DMS53 treated with DMSO at 0.1 percent for 48 hours (cell line): ENCODE measurements at regions not wholly inside any gene's neighbourhood (a gene's known extent, or its start where the extent isn't known, plus 50 kb on each side); places are given as distances from the start of the nearest gene placed in this dataset.
"Not testable (repeated sequence)": the region's sequence is repeated elsewhere in the genome, so short reads cannot be mapped to it uniquely, and the experiment has no call there.

Experiments
- DNase-seq: peaks from one replicate; lab custom pipeline; 2025; ENCODE audit not compliant: unreplicated experiment; lab: John Stamatoyannopoulos, UW

DNA sequence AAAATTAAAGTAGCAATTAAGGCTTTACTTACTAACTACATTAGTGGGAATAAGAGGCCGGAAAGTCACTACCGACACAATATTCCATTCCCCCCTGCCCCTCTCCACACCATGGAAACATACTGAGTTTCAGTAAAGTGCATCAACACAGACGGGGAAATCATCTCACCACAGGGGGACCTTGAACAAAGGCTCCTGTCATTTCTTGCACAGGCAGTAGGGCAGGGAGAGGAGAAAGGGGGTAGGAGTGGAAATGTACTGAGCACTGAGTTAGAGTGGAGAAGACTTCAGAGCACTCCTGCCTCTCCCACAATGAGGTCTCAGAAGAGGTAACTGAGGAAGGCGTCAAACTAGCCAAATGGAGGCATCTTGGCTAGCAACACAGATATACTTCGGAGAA lies 1426.9 kb upstream of the EYS start:
- no peak for DNase-seq

DNA sequence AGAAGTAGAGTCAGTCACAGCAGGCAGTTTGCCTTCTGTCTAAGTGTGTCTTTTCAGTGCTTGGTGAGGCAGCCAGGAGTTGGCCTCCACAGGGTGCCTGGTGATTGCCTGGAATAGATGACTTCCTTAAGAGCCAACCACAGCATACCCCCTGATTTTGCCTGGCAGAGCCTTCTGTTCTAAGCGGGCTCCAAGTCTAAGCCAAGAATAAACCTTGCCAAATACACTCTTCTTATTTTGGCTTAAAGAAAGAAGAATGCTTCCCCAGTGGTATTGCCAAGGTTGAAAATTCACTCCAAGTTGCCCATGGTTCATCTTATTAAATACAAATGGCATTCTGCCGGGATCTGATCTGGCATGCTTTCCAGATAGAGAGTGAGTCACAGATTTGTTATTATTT lies 1424.8 kb upstream of the EYS start:
- no peak for DNase-seq

- DNase-seq = no peak
These were observed 1422.8 kb upstream of the EYS start for GRCh38 chr6:67129780-67130179.

DNA sequence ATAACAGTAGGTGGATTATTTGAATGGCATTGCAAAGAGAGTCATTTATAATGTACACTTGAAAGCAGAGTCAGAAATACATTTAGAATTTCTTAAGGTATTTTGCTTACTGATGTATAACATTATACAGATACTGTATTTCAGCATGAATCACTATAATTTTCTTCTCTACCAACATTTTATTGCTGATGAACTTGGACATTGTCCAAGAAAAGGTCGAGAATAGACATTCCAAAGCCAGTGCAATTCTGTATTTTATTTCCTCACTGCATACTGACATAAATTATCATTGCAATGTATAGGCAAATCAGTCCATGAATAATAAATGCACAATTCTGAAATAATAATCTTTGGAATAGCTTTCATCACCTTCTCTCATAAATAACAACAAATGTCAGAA lies 1420.0 kb upstream of the EYS start:
- no peak for DNase-seq

- DNase-seq = no peak
These were observed 1414.1 kb upstream of the EYS start for GRCh38 chr6:67121115-67121514.

DNA sequence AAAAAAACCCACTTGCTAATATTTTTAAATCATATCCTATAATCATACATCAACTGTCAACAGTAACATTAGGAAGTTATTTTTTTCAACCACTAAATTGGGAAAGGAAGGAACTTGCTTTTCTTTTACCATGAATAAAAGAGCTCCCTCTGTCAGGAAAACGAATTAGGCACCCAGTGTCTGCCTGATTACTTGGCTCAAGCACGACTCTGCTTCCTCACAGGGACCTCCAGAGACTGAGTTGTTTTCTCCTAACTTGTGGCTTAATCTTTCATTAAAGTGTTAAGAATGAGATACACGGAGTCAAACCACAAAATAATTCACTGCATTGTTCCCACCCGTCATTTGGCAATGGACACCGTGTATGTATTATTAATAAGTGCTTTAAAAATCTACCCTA lies 1405.1 kb upstream of the EYS start:
- DNase-seq = no peak

- DNase-seq = no peak
These were observed 1395.7 kb upstream of the EYS start for GRCh38 chr6:67102743-67103142.

- not testable (repeated sequence) for DNase-seq
These were observed 1388.7 kb upstream of the EYS start for GRCh38 chr6:67095618-67096226.

DNA sequence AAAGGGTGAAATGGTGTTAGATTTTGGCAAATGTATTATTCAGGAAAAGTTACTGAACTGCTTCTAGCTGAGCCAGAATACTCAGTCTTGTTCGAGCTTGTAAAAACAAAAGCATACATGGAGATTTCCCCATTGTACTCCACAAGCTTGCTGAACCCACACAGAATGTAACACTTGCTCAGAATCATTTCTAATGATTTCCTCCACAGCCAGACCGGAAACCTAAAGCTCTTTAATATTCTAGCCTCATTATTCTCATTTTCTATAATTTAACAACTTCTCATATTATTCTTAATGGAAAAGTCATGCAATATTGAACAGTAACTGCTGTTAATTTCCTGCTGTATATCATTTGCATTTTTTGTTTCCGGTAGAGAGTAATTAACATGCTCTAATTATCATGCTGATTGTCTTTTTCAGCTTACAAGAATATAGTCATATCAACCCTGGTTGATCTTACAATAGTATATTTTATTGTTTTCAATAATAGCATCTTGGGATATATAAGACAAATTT lies 1387.5 kb upstream of the EYS start:
- no peak for DNase-seq

- DNase-seq = no peak
These were observed 1366.9 kb upstream of the EYS start for GRCh38 chr6:67073938-67074337.

- no peak for DNase-seq
These were observed 1361.8 kb upstream of the EYS start for GRCh38 chr6:67068781-67069180.

DNA sequence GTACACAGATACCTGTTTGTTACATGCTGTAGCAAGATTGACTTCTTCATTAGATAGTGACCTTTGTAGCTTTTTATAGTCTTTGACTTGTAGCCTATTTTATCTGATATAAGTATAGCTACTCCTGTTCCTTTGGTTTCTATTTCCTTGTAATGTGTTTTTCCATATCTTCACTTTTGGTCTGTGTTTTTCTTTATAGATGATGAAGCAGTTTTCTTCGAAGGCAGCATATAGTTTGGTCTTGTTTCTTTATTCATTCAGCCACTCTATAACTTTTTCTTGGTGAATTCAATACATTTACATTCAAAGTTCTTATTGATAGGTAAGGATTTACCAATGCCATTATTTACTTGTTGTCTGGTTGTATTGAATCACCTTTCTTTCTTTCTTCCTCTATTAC lies 1357.3 kb upstream of the EYS start:
- no peak for DNase-seq

GRCh38 chr6:67047996-67048395 lies 1341.0 kb upstream of the EYS start:
- DNase-seq = no peak

- DNase-seq = no peak
These were observed 1338.0 kb upstream of the EYS start for GRCh38 chr6:67045076-67045475.

DNA sequence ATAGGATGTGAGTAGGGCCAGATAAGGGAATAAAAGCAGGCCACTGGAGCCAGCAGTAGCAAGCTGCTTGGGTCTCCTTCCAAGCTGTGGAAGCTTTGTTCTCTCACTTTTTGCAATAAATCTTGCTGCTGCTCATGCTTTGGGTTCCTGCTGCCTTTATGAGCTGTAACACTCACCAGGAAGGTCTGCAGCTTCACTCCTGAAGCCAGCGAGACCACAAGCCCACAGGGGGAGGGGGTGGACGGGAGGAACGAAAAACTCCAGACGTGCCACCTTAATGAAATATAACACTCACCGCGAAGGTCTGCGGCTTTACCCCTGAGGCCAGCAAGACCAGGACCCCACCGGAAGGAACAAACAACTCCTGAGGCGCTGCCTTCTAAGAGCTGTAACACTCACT lies 1324.4 kb upstream of the EYS start:
- no peak for DNase-seq

GRCh38 chr6:67030861-67031260 lies 1323.8 kb upstream of the EYS start:
- DNase-seq = no peak

- no peak for DNase-seq
These were observed 1310.0 kb upstream of the EYS start for GRCh38 chr6:67016921-67017460.

DNA sequence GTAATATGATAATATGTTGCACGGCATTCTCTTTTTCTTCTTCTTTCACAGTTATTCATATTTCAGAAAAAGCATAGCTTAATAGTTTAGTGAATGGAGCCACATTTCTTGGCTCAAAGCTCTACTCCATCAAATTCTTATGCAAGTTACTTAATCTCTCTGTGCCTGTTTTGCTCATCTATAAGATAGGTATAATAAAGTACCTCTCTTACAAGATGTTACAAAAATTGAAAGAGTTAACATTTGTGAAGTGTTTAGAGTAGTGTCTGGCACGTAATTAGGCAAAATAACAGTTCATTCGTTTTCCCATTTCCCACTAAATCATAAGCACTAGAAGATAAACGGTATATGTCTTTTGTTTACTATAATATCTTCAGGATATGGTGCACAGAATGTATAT lies 1304.4 kb upstream of the EYS start:
- no peak for DNase-seq

DNA sequence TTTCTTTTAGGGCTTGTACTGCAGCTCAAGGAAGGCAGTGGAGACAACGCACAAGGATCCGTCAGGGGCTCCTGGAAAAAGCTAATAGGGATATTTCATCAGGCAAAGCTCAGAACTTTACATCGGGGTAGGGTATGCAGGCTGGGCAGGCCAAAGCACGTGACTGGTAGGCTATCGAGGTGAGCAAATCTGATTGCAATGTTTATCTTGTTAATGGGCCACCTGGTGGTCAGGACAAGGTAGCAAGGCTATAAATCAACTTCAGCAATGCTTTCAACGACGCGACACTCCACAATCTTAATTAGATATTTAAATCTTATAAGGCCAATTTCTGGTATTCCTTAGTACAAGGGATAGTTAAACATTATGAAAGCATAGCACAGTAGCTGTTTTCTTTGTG lies 1302.8 kb upstream of the EYS start:
- DNase-seq = no peak

GRCh38 chr6:67003844-67004243 lies 1296.8 kb upstream of the EYS start:
- no peak for DNase-seq

DNA sequence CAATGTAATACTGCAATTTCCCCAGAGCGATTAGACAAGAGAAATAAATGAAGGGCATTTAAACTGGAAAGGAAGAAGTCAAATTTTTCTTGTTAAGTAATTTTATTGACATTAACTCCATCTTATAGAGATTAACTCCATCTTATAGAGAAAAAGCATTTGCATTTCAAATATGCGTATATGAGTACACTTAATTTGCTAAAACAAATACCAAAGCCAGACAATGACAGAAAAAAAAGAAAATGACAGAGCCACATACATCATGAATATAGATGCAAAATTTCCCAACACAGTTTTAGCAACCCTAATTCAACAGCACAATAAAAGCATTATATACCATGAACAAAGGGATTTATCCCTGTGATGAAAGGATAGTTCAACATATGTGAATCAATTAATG lies 1293.1 kb upstream of the EYS start:
- no peak for DNase-seq

- not testable (repeated sequence) for DNase-seq
These were observed 1290.6 kb upstream of the EYS start for GRCh38 chr6:66997579-66997978.

DNA sequence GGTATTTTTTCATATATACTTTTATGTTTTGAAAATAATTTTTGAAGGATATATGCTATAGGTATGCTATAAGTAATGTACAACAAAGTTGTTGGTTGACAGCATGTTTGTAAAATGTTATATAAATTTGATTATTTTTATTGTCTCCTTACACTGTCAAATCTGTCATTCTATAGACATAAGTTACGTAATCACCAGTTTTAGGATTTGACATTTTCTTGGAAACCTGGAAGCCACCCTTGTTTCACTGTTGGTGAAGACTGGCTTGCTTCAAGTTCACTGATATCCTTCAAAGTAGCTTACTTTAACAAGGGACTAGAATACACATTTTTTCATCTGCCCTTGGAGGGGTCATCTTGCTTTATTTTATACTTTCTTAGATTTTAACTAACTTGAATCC lies 1288.6 kb upstream of the EYS start:
- no peak for DNase-seq
